ENCODE measurements at regions not wholly inside any gene's neighbourhood (a gene's known extent, or its start where the extent isn't known, plus 50 kb on each side); places are given as distances from the start of the nearest gene placed in this dataset.
"Not testable (repeated sequence)": the region's sequence is repeated elsewhere in the genome, so short reads cannot be mapped to it uniquely, and the experiment has no call there.

DNA sequence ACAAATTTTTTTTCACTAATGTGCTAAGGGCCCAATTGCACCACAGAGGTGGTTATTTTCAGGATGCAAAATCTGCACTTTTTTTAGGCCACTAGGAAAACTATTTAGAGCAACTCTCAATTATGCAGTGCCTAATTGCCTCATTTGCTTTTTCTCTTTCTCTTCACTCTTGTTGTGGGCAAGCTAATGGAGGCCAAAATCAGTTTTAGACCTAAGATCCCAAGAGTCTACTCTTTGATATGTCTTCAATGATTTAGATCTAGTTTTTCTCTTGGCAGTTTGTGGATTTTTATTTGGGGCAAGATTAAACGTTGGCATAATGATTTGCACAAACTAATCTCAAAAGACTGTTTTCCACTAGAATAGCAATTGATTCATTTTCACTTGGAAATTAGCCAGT is 1996.9 kb downstream of the LRRC4C start:
- DNase-seq: no peak

DNA sequence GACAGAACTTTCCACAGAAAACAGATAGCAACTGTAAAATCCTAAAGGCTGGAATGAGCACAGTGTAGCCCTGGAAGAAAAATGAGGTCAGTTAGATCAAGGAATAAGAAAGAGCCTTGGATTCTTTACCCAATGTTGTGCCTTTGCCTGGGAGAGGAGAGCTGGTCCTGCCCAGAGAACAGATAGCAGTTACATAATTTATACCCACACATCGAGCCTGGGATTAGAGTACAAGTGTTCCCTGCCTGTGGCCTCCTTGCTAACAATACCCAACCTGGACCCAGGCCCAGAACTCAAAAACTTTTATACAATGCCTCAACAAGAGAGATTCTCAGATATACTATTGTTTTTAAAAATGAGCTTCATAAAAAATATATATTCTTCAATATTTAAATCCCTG is 1998.4 kb downstream of the LRRC4C start:
- no peak for DNase-seq

- DNase-seq: no peak
These were observed 1999.8 kb downstream of the LRRC4C start for GRCh38 chr11:39459606-39460005.

DNA sequence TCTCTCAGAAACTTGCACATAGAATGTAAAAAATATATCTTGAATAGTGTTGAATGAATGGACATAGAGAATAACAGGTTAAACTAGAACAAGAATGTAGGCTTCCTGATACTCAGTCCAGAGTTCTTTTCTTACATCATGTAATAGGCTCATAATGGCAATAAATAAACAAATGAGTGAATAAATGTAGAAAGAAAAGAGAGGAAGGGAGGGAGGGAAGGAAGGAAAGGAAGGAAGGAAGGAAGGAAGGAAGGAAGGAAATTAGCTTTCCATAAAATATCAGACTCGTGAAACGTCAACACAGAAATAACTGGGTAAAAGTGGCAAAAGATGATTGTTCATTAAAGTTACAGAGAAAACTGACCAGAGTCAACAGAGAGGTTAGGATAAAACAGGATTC is 2001.0 kb downstream of the LRRC4C start:
- DNase-seq: no peak

DNA sequence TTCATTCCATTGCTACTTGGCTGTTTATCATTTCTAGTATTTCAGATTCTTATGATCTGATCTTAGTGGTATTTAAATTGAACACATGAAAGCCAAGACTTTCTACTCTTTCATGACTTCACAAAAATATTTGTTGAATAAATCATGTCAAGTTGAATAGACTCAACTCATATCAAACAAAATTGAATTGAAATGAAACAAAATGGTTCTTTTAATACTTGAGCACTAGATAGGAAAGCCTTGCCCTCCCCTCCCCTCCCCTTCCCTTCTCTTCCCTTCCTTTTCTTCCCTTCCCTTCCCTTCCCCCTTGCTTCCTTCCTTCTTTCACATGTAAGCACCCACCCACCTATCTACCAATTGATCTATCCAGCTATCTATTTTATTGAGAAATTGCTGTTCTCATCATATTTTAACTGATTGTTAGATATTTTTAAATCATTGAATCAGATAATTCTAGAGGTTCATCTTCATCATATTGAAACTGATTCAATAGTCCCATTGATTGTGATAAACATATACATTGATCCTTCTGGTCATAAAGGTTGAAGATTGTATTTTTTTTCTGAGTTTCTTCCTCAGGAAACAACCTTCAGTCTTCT is 2015.9 kb downstream of the LRRC4C start:
- DNase-seq: no peak

- no peak for DNase-seq
These were observed 2017.3 kb downstream of the LRRC4C start for GRCh38 chr11:39442177-39442576.

- no peak for DNase-seq
These were observed 2023.8 kb downstream of the LRRC4C start for GRCh38 chr11:39435641-39436040.

GRCh38 chr11:39434466-39434865 is 2025.0 kb downstream of the LRRC4C start:
- no peak for DNase-seq

- DNase-seq: no peak
These were observed 2026.5 kb downstream of the LRRC4C start for GRCh38 chr11:39432929-39433328.

DNA sequence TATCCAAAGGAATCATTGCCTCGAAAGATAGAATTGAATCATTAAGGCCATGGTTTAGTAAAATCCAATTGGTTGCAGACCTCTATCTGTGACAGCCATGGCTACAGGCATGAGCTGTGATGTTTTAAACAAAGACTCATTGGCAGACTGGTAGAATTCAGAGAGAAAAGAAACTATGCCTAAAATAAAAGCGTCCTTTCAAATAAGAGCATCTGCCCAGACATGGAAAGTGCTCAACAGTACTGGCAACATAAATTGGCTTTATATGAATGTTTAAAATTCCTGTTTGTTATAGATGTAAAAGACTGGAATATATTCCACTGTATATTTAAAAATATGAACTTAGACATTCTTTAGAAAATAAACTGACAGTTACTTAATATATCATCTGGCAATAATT is 2034.2 kb downstream of the LRRC4C start:
- no peak for DNase-seq

DNA sequence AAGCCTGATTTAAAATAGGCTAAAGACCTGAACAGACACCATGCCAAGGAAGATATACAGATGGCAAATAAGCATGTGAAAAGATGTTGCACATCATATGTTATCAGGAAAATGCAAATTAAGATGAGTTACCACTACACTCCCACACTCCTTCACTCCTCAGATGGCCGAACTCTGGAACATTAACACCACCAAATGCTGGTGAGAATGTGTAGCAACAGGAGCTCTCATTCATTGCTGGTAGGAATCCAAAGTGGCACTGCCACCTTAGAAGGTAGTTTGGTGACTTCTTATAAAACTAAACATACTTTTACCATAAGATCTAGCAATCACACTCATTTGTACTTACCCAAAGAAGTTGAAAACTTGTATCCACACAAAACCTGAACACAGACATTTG is 2047.3 kb downstream of the LRRC4C start:
- DNase-seq: no peak

DNA sequence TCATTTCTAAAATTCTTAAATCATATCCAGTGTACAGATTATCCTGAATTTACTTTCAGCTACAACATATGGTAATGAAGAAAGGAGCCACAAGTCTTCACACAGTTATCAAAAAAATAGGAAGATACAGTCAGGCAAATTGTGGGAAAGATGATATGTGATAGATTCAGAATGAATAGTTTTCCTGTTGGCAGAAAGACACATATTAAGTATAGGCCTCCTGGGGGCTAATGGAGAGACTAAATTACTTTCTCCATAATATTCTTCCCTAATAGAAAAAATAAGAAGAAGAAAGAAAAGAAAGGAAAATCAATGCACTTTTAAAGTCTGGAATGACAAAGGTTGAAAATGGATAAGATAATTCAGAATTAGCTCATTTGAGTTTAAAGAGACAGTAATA is 2073.5 kb downstream of the LRRC4C start:
- no peak for DNase-seq

GRCh38 chr11:39374963-39375698 is 2084.3 kb downstream of the LRRC4C start:
- no peak for DNase-seq

DNA sequence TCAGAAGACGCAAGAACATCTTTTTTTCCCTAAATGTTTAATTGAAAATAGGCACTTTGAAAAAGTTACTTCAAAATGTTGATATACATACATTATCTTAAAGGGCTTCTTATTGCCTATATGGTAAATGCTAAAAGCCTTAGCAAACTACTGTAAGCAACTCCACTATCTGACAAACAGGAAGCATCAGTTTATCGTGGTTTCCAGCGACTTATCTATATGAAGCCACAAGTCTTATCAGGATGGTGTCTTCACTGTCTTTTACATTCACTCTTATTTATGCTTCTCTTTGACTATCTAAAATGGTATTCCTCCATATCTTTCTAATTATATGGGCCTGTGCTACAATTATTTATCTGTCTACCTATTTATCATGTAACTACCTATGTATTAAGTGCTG is 2091.9 kb downstream of the LRRC4C start:
- DNase-seq: no peak

DNA sequence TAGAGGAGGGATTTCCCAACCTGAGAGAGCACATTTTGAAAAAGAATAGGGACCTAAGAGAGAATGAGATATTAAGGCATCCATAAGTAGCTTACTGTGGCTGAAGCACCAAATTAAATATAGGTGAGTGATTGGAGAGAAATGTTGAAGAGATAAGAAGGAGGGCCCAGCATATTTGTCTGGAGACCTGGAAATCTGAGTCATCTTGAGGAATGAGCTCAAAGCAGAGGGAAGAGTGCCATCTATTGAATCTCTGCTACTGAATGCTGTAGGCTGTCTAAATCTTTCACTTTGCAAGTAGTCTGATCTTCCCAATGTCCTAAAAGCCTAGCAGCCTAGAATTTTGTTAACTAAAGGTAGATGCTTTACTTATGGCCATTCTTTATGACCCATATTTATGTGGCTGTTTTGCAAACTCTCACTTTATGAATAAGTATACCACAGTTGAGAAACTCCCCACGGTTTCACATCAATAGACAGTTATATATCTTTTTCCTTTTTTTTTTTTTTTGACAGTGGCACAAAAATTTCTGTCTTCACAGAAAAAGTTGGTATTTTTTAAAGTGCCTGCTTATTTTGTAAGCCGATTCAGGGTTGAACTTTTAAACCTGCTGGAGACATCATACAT is 2093.5 kb downstream of the LRRC4C start:
- DNase-seq: no peak

GRCh38 chr11:39363571-39363970 is 2095.9 kb downstream of the LRRC4C start:
- no peak for DNase-seq

GRCh38 chr11:39361557-39361956 is 2097.9 kb downstream of the LRRC4C start:
- DNase-seq: no peak

DNA sequence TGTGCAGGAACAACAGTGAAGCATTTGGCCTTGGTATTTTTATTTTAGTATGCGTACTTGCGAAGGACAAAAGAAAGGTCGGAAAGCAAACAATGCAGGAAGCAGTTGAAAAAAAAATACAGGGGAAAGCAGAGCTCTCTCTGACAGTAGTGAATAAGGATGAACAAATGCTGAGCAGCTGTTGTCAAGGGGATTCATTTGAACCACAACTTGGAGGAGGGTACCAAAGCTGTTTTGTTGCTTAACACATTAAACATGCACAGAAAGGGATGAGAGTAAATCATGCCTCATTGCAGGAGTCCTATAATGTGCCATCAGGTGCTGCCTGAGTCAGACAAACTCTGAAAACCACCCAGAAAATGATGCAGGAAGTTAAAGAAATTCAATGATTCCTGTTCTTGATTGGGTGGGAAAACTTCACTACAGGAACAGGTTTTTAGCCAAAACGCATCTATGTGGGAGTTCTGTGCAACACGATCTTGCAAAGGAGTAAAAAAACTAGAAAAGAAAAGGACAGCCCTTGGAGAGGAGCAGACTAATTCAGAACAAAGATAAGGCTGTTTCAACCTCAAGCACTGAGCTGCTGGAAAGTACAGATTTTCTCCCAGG is 2113.5 kb downstream of the LRRC4C start:
- no peak for DNase-seq

- no peak for DNase-seq
These were observed 2118.0 kb downstream of the LRRC4C start for GRCh38 chr11:39341461-39341860.

- DNase-seq: not testable (repeated sequence)
These were observed 2126.4 kb downstream of the LRRC4C start for GRCh38 chr11:39333006-39333405.

DNA sequence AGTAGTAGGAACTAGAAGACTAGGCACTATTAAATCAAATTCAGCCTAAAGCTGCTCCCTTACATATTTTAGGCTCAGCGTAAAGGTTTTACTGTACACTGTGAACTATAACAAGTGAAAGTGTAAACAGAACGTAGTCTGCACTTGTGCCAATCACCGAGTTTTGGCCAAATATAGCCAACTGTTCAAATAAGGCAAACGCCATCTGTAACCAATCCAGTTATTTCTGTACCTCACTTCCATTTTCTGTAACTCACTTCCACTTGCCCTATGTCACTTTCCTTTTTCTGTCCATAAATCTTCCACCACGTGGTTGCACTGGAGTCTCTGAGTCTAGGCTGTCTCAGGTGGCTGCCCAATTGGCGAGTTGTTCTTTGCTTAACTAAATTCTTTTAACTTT is 2132.2 kb downstream of the LRRC4C start:
- DNase-seq: no peak

- not testable (repeated sequence) for DNase-seq
These were observed 2147.6 kb downstream of the LRRC4C start for GRCh38 chr11:39311888-39312287.

- no peak for DNase-seq
These were observed 2154.9 kb downstream of the LRRC4C start for GRCh38 chr11:39304586-39304985.

DNA sequence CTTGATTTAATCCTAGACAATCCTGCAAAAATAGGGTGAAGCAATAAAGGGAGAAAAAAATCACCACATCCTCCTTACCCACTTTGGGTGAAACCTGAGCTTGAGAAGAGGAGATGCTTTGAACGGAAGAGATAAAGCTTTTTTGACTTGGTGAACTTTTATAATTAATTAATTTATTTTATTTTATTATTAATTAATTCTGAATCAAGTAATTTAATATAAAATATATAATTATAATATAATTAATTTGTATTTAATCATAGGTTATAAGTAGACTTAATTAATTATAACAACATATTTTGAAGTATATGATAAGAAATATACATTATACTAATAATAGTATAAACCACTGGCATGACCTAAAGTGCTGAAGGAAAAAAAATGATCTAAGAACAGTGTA is 2164.8 kb downstream of the LRRC4C start:
- no peak for DNase-seq

Measured in NCI-H1048 (cell line).